Fibroblast of skin of abdomen (primary cell): ENCODE measurements at regions not wholly inside any gene's neighbourhood (a gene's known extent, or its start where the extent isn't known, plus 50 kb on each side); places are given as distances from the start of the nearest gene placed in this dataset.

Experiments
- DNase-seq: peaks from one replicate; pipeline ENCODE4 v3.0.0-alpha.2; 2013

- DNase-seq: no peak
Observed at GRCh38 chrY:7169475-7169874, 257.9 kb upstream of the AMELY start.

GRCh38 chrY:7141477-7141876 is 229.9 kb upstream of the AMELY start:
- no peak for DNase-seq
